HG03521 (cell line): ENCODE measurements at regions not wholly inside any gene's neighbourhood (a gene's known extent, or its start where the extent isn't known, plus 50 kb on each side); places are given as distances from the start of the nearest gene placed in this dataset.

ENCODE experiments used
- ATAC-seq: cut with Tn5 transposase; IDR thresholded peaks from one replicate; pipeline ENCODE4 v1.9.1; 2021; ENCODE audit warnings: mild to moderate bottlenecking, moderate library complexity; ENCODE audit not compliant: unreplicated experiment

GRCh38 chr5:3734632-3735031 is 139.0 kb downstream of the IRX1 start:
- no peak for ATAC-seq

GRCh38 chr5:3736466-3736865 is 140.8 kb downstream of the IRX1 start:
- ATAC-seq = no peak

GRCh38 chr5:3736926-3737325 is 141.3 kb downstream of the IRX1 start:
- no peak for ATAC-seq

- no peak for ATAC-seq
These were observed 143.3 kb downstream of the IRX1 start for GRCh38 chr5:3738919-3739318.

- no peak for ATAC-seq
These were observed 145.1 kb downstream of the IRX1 start for GRCh38 chr5:3740546-3741373.

- ATAC-seq = no peak
These were observed 145.7 kb downstream of the IRX1 start for GRCh38 chr5:3741374-3741770.

- ATAC-seq = no peak
These were observed 147.1 kb downstream of the IRX1 start for GRCh38 chr5:3742750-3743149.

GRCh38 chr5:3751846-3752245 is 156.2 kb downstream of the IRX1 start:
- no peak for ATAC-seq

- no peak for ATAC-seq
These were observed 182.4 kb downstream of the IRX1 start for GRCh38 chr5:3778000-3778550.

GRCh38 chr5:3778945-3779344 is 183.3 kb downstream of the IRX1 start:
- ATAC-seq = no peak

GRCh38 chr5:3780278-3780677 is 184.6 kb downstream of the IRX1 start:
- ATAC-seq = no peak

- ATAC-seq = no peak
These were observed 185.3 kb downstream of the IRX1 start for GRCh38 chr5:3780907-3781306.

GRCh38 chr5:3784854-3785253 is 189.2 kb downstream of the IRX1 start:
- no peak for ATAC-seq

GRCh38 chr5:3786165-3786564 is 190.5 kb downstream of the IRX1 start:
- no peak for ATAC-seq

- no peak for ATAC-seq
These were observed 191.3 kb downstream of the IRX1 start for GRCh38 chr5:3786891-3787430.

GRCh38 chr5:3787604-3788003 is 192.0 kb downstream of the IRX1 start:
- no peak for ATAC-seq

GRCh38 chr5:3789519-3790193 is 194.0 kb downstream of the IRX1 start:
- ATAC-seq = no peak

- no peak for ATAC-seq
These were observed 197.5 kb downstream of the IRX1 start for GRCh38 chr5:3793162-3793561.

- ATAC-seq = no peak
These were observed 199.0 kb downstream of the IRX1 start for GRCh38 chr5:3794611-3795010.

GRCh38 chr5:3796736-3797135 is 201.1 kb downstream of the IRX1 start:
- ATAC-seq = no peak

GRCh38 chr5:3801967-3802366 is 206.3 kb downstream of the IRX1 start:
- no peak for ATAC-seq

GRCh38 chr5:3809455-3809854 is 213.8 kb downstream of the IRX1 start:
- no peak for ATAC-seq
